ENCODE measurements at regions not wholly inside any gene's neighbourhood (a gene's known extent, or its start where the extent isn't known, plus 50 kb on each side); places are given as distances from the start of the nearest gene placed in this dataset.
A peak's percentile ranks its signal among the peaks of the same experiment; 100 is the strongest.

DNA sequence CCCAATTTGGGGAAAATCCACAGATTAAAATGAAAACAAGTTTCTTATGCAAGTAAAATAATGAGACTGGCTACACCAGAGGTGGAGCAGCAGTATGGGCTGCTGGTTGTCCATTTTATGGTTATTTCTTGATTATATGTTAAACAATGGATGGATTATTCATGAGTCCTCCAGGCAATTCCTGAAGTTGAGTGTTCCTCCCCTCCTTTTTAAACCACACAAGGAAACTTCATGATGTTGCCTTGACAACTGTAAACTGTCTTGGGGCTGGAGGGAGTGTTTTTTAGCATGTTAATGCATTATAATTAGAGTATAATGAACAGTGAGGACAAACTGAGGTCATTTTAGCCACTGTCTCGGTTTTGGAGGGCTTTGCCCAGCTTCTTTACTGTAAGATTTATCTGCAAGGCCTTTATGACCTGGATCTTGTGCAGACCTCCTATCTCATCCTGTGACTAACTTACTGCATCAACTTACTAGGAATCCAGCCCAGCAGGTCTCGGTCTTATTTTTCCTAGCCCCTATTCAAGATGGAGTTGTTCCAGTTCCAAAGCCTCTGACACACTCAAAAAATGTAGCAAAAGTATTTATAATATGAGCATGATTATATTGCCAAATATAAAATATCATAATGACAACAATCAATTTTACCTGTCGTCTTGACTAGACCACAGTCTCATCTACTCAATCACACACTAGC is 534.0 kb downstream of the TMEM121 start:
- TF ChIP-seq, protein P1, sequence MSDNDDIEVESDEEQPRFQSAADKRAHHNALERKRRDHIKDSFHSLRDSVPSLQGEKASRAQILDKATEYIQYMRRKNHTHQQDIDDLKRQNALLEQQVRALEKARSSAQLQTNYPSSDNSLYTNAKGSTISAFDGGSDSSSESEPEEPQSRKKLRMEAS (IDR thresholded peaks at IDR 0.05) = no peak
- TF ChIP-seq YY1 (IDR thresholded peaks at IDR 0.05; ENCODE audit: low read depth) (no peak), CREB1 (IDR thresholded peaks at IDR 0.05; ENCODE audit: low read depth) (no peak), ZBTB7A (IDR thresholded peaks at IDR 0.05; ENCODE audit: low read depth) (no peak), NFIC (IDR thresholded peaks at IDR 0.05) (no peak), TCF12 (IDR thresholded peaks at IDR 0.05; ENCODE audit: low read depth) (no peak), EP300 (IDR thresholded peaks at IDR 0.05; ENCODE audit: borderline replicate concordance) (no peak), FOXM1 (IDR thresholded peaks at IDR 0.05; ENCODE audit: borderline replicate concordance, low read depth) (no peak), CEBPB (IDR thresholded peaks at IDR 0.05) (no peak), EGR1 (IDR thresholded peaks at IDR 0.05) (no peak)
- TF ChIP-seq, protein P2, sequence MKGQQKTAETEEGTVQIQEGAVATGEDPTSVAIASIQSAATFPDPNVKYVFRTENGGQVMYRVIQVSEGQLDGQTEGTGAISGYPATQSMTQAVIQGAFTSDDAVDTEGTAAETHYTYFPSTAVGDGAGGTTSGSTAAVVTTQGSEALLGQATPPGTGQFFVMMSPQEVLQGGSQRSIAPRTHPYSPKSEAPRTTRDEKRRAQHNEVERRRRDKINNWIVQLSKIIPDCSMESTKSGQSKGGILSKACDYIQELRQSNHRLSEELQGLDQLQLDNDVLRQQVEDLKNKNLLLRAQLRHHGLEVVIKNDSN (IDR thresholded peaks at IDR 0.05) = no peak

DNA sequence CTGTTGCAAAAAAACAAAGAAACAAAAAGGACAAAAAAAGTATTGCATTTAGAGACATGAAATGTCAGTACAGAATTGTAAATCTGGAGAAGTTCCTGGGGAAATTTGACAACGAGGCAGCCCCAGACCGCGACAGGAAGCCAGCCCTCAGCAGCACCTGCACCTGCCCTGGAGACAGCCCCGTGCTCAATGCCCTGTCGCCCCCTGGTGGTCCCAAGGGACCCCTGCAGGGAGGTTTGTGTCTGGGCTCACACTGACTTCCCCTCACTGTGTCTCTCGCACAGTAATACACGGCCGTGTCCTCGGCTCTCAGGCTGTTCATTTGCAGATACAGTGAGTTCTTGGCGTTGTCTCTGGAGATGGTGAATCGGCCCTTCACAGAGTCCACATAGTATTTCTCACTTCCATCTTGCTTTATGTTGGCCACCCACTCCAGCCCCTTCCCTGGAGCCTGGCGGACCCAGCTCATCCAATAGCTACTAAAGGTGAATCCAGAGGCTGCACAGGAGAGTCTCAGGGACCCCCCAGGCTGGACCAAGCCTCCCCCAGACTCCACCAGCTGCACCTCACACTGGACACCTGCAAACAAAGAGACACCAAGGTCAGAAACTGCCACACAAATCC is 535.6 kb downstream of the TMEM121 start:
- peak; percentile 13; the same call in 1 of the 2 replicates for TF ChIP-seq RAD21 (IDR thresholded peaks at IDR 0.05; ENCODE audit: low read depth)

DNA sequence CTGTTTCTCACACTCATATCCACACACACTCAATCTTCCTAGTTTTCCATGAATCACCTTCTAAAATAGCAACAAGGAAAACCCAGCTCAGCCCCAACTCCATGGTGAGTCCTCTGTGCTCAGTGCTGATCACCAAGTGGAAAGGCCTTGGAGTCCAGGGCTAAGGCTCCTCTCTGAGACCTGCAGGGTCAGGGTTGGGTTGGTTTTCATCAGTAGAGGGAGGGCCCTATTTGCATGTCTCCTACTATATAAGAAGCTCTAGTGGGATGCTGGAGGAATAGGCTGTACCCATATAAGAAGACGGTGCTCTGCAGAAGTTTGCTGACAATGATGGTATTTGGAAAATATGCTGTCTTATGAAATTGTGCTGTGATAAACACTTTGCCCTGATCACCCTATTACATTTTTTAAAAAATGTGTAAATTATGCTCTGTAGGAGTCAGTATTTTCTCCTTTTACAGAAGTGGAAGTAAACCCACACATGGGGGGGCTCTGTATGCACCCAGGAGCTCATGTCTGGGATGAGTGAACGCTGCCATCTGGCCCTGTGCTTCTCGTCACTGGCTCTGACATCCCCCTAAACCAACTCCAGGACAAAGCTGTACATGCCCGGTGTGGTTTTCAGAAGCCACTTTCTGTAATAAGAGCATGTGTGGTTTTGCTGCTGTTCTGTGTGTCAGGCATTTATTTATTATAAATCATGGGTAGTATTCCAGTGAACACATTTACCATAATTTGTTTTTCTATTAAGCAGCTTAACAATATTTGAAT is 536.3 kb downstream of the TMEM121 start:
- no peak for TF ChIP-seq YY1 (IDR thresholded peaks at IDR 0.05; ENCODE audit: low read depth)
- TF ChIP-seq TCF12 (IDR thresholded peaks at IDR 0.05; ENCODE audit: low read depth) = no peak
- TF ChIP-seq, protein P1 (IDR thresholded peaks at IDR 0.05) = no peak

DNA sequence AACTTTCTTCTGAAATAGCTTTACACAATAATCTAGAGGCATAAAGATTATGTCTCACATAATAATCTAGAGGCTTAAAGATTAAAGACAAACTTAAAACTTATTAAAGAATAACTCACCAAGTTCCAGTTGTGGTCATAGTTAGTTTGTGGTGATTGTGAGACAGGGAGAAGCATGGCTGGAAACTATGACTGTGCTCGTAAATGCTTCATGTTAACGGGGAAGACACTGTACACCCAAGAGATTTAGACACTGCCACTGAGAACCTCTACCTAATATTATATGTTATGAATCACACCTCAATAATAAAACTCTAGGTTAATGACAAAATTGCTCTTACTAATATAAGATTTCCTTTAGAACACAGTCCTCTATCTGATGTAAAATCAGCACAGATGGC is 541.6 kb downstream of the TMEM121 start:
- TF ChIP-seq RAD21 (IDR thresholded peaks at IDR 0.05; ENCODE audit: low read depth) (no peak), TAF1 (IDR thresholded peaks at IDR 0.05; ENCODE audit: low read depth) (no peak), TCF12 (IDR thresholded peaks at IDR 0.05; ENCODE audit: low read depth) (no peak), FOXM1 (IDR thresholded peaks at IDR 0.05; ENCODE audit: borderline replicate concordance, low read depth) (no peak), EP300 (IDR thresholded peaks at IDR 0.05; ENCODE audit: borderline replicate concordance) (no peak)
- TF ChIP-seq, protein P3, sequence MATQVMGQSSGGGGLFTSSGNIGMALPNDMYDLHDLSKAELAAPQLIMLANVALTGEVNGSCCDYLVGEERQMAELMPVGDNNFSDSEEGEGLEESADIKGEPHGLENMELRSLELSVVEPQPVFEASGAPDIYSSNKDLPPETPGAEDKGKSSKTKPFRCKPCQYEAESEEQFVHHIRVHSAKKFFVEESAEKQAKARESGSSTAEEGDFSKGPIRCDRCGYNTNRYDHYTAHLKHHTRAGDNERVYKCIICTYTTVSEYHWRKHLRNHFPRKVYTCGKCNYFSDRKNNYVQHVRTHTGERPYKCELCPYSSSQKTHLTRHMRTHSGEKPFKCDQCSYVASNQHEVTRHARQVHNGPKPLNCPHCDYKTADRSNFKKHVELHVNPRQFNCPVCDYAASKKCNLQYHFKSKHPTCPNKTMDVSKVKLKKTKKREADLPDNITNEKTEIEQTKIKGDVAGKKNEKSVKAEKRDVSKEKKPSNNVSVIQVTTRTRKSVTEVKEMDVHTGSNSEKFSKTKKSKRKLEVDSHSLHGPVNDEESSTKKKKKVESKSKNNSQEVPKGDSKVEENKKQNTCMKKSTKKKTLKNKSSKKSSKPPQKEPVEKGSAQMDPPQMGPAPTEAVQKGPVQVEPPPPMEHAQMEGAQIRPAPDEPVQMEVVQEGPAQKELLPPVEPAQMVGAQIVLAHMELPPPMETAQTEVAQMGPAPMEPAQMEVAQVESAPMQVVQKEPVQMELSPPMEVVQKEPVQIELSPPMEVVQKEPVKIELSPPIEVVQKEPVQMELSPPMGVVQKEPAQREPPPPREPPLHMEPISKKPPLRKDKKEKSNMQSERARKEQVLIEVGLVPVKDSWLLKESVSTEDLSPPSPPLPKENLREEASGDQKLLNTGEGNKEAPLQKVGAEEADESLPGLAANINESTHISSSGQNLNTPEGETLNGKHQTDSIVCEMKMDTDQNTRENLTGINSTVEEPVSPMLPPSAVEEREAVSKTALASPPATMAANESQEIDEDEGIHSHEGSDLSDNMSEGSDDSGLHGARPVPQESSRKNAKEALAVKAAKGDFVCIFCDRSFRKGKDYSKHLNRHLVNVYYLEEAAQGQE (IDR thresholded peaks at IDR 0.05; ENCODE audit: low read depth) = no peak
- TF ChIP-seq, protein P1 (IDR thresholded peaks at IDR 0.05) = no peak
- TF ChIP-seq, protein P2 (IDR thresholded peaks at IDR 0.05) = no peak

DNA sequence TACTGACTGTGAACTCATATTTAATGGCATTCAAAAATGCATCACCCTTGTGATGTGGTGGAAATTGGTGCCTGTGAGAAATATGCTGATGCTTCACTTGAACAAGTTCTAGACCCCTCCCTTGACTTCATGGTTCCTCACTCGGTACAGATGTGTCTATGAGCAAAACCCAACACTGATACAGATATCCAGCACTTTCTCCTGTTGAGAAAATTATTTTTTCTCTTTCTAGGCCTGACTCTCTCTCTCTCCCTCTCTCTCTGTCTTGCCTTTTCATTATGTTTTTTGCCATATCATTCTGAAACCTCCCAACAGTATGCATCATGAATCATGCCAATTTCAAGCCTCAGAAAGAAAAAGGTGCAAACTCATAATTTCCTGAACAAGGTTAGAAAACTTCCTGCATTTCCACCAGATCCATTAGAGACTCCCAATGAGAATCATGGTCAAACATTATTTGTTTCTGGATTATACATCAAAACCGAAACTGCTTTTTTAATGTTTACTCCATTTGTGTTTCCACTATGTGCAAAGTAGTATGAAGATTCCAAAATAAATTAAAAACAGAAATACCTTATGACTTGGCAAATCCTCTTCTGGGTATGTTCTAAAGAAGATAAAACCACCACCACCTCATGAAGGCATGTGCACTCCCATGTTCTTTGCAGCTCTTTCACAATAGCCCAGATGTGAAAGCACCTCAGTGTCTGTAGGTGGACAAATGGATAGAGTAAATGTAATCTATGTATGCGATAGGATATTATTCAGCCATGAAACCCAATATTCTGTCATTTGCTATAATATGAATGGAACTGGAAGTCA is 543.6 kb downstream of the TMEM121 start:
- TF ChIP-seq, protein P2 (IDR thresholded peaks at IDR 0.05) = no peak
- no peak for TF ChIP-seq EP300 (IDR thresholded peaks at IDR 0.05; ENCODE audit: borderline replicate concordance)
- TF ChIP-seq ZBTB7A (IDR thresholded peaks at IDR 0.05; ENCODE audit: low read depth) = no peak
- TF ChIP-seq RAD21 (IDR thresholded peaks at IDR 0.05; ENCODE audit: low read depth) = no peak
- TF ChIP-seq TAF1 (IDR thresholded peaks at IDR 0.05; ENCODE audit: low read depth) = no peak
- TF ChIP-seq NFIC (IDR thresholded peaks at IDR 0.05) = no peak
- TF ChIP-seq TEAD4 (IDR thresholded peaks at IDR 0.05) = no peak
- TF ChIP-seq CEBPB (IDR thresholded peaks at IDR 0.05) = no peak
- TF ChIP-seq FOXM1 (IDR thresholded peaks at IDR 0.05; ENCODE audit: borderline replicate concordance, low read depth) = no peak
- TF ChIP-seq, protein P3 (IDR thresholded peaks at IDR 0.05; ENCODE audit: low read depth) = no peak
